ENCODE measurements at regions not wholly inside any gene's neighbourhood (a gene's known extent, or its start where the extent isn't known, plus 50 kb on each side); places are given as distances from the start of the nearest gene placed in this dataset.

- Histone ChIP-seq H3K27me3 (no peaks in the 10 kb centered on the region), H3K4me3 (no peak overlapping the region), H3K36me3 (no peaks in the 10 kb centered on the region), H3K27ac (no peak overlapping the region), H3K9me3 (no peaks in the 10 kb centered on the region), H3K4me1 (peaks cover 0 to 17% (median 0%) of the 10 kb centered on the region in 9 donors)
- TF ChIP-seq CTCF (IDR thresholded peaks at IDR 0.05) = no peak
- intact Hi-C loops (cut with DNase I) = no loop called here
- ATAC-seq (no peak), DNase-seq (no peak)
Observed at GRCh38 chr10:43796781-43797180, 148.1 kb upstream of the ZNF32 start.

- H3K27me3 ChIP-seq = no peaks in the 10 kb centered on the region
- 95% methylated on average over 4 of the region's 4 CpGs for WGBS, 2 donors
- no peak for TF ChIP-seq CTCF (IDR thresholded peaks at IDR 0.05)
- ATAC-seq = no peak
- H3K4me3 ChIP-seq = no peak overlapping the region
- H3K27ac ChIP-seq = no peak overlapping the region
- DNase-seq = no peak
- no peaks in the 10 kb centered on the region for H3K9me3 ChIP-seq
- H3K36me3 ChIP-seq = no peaks in the 10 kb centered on the region
- intact Hi-C loops (cut with DNase I) = no loop called here
- peaks cover 0 to 8% (median 0%) of the 10 kb centered on the region in 9 donors for H3K4me1 ChIP-seq
Observed at GRCh38 chr10:43795639-43796038, 147.0 kb upstream of the ZNF32 start.

GRCh38 chr10:43795093-43795492 is 146.4 kb upstream of the ZNF32 start:
- intact Hi-C loops (cut with DNase I) = no loop called here
- Histone ChIP-seq H3K4me3 (no peak overlapping the region), H3K27me3 (no peaks in the 10 kb centered on the region), H3K27ac (no peak overlapping the region), H3K9me3 (no peaks in the 10 kb centered on the region), H3K36me3 (no peaks in the 10 kb centered on the region), H3K4me1 (peaks cover 0 to 8% (median 0%) of the 10 kb centered on the region in 9 donors)
- DNase-seq (no peak), ATAC-seq (no peak)
- no peak for TF ChIP-seq CTCF (IDR thresholded peaks at IDR 0.05)

GRCh38 chr10:43794181-43794815 is 145.6 kb upstream of the ZNF32 start:
- no peak overlapping the region for H3K27ac ChIP-seq
- intact Hi-C loops (cut with DNase I) = no loop called here
- H3K4me1 ChIP-seq = peaks cover 0 to 8% (median 0%) of the 10 kb centered on the region in 9 donors
- no peak for TF ChIP-seq CTCF (IDR thresholded peaks at IDR 0.05)
- no peak for DNase-seq
- no peaks in the 10 kb centered on the region for H3K36me3 ChIP-seq
- H3K9me3 ChIP-seq = no peaks in the 10 kb centered on the region
- peak in 4 of 8 donors; percentile 17 to 52 (median 44) for ATAC-seq
- H3K4me3 ChIP-seq = no peak overlapping the region
- H3K27me3 ChIP-seq = no peaks in the 10 kb centered on the region
- WGBS, 2 donors = 69 to 77% methylated on average over 9 of the region's 9 CpGs

Measured in heart right ventricle (tissue), 16 donors.